Endothelial cell of umbilical vein (primary cell): ENCODE measurements at regions not wholly inside any gene's neighbourhood (a gene's known extent, or its start where the extent isn't known, plus 50 kb on each side); places are given as distances from the start of the nearest gene placed in this dataset.

ENCODE experiments used
- BruUV-seq: library from RNA; stranded (reverse); fragments of 400-500 nt; replicated peaks from 2 replicates; lab custom pipeline; 2021; lab: Mats Ljungman, UMichigan
- CTCF ChIA-PET: fragments of 300-600, 350-600 bp; sonication (Branson Sonifier 250); formaldehyde crosslinking; loops from one replicate; lab custom pipeline; 2021; ENCODE audit warnings: antibody characterized with exemption, inconsistent platforms; lab: Charles Lee
- POLR2A ChIA-PET: fragments of 300-600, 350-600 bp; sonication (Branson Sonifier 250); formaldehyde crosslinking; loops from one replicate; lab custom pipeline; 2021; ENCODE audit warnings: antibody characterized with exemption, inconsistent platforms; lab: Charles Lee
- DNase-seq: peaks from one replicate; pipeline ENCODE4 v3.0.0-alpha.2; 2011; ENCODE audit warnings: low read depth, low spot score
- FAIRE-seq: peaks from 2 replicates; lab custom pipeline; 2011; peaks lifted over from hg19 to GRCh38; lab: Jason Lieb, UNC
- H2AFZ ChIP-seq: 2 replicates; pipeline ENCODE4 v1.6.0; 2012; ENCODE audit warnings: low read depth, low read length, control low read depth, inconsistent platforms
- H3K27ac ChIP-seq: 2 replicates; pipeline ENCODE4 v1.5.1; 2011; ENCODE audit warnings: low read depth, mild to moderate bottlenecking, control low read depth, low read length, moderate library complexity; ENCODE audit not compliant: insufficient read depth
- H3K27me3 ChIP-seq, 2 experiments: 2 replicates each; pipeline versions ENCODE4 v1.6.0 to v1.6.1; 2011; ENCODE audit warnings: low read length in 2 of 2, mixed read lengths in 1 of 2; ENCODE audit not compliant: control insufficient read depth in 2 of 2, insufficient read depth in 2 of 2
- H3K36me3 ChIP-seq, 2 experiments: 2 replicates in 1 of 2; 3 replicates in 1 of 2; pipeline ENCODE4 v1.5.1; 2011; ENCODE audit warnings: low read length in 2 of 2, mild to moderate bottlenecking in 1 of 2, moderate library complexity in 1 of 2; ENCODE audit not compliant: control insufficient read depth in 2 of 2, insufficient read depth in 2 of 2; ENCODE audit errors: extremely low read depth in 1 of 2
- H3K4me1 ChIP-seq: 3 replicates; pipeline ENCODE4 v1.5.1; 2011; ENCODE audit warnings: mild to moderate bottlenecking, low read length; ENCODE audit not compliant: control insufficient read depth, insufficient read depth; ENCODE audit errors: extremely low read depth
- H3K4me2 ChIP-seq: 2 replicates; pipeline ENCODE4 v1.6.1; 2011; ENCODE audit warnings: low read length, control low read depth, mixed read lengths; ENCODE audit not compliant: insufficient read depth
- H3K4me3 ChIP-seq, 3 experiments: fragments of 200-600 bp in 1 of 3; sonication (generic), shearing (Covaris generic) in 1 of 3; replicated peaks in 1 of 3; 2 replicates each; pipeline ENCODE4 v1.5.1; 2011 to 2016; ENCODE audit warnings: control low read depth in 3 of 3, low read length in 3 of 3, mild to moderate bottlenecking in 2 of 3, inconsistent platforms in 1 of 3, low read depth in 1 of 3, moderate library complexity in 1 of 3; ENCODE audit not compliant: insufficient read depth in 1 of 3
- H3K79me2 ChIP-seq: 2 replicates; pipeline ENCODE4 v1.6.0; 2012; ENCODE audit warnings: low read length, inconsistent platforms; ENCODE audit not compliant: control insufficient read depth, insufficient read depth
- H3K9ac ChIP-seq: replicated peaks from 2 replicates; pipeline ENCODE3; 2011; ENCODE audit warnings: low read length, control low read depth; ENCODE audit not compliant: insufficient read depth; ENCODE audit errors: extremely low read depth
- H3K9me1 ChIP-seq: replicated peaks from 3 replicates; pipeline ENCODE4 v1.6.0; 2011; ENCODE audit warnings: mild to moderate bottlenecking, low read length; ENCODE audit not compliant: control insufficient read depth, insufficient read depth; ENCODE audit errors: extremely low read depth
- H3K9me3 ChIP-seq: replicated peaks from 2 replicates; pipeline ENCODE4 v1.5.1; 2012; ENCODE audit warnings: low read length, inconsistent platforms; ENCODE audit not compliant: control insufficient read depth, insufficient read depth
- H4K20me1 ChIP-seq: replicated peaks from 2 replicates; pipeline ENCODE3; 2011; ENCODE audit warnings: mild to moderate bottlenecking, low read length; ENCODE audit not compliant: control insufficient read depth, insufficient read depth; ENCODE audit errors: extremely low read depth
- EZH2 ChIP-seq: IDR thresholded peaks from 2 replicates; pipeline ENCODE4 v1.6.1; 2012; ENCODE audit warnings: borderline replicate concordance, low read depth, mild to moderate bottlenecking, moderate library complexity, low read length, inconsistent platforms; ENCODE audit not compliant: severe bottlenecking
- FOS ChIP-seq: IDR thresholded peaks from 2 replicates; pipeline ENCODE4 v1.6.1; 2011; ENCODE audit warnings: mild to moderate bottlenecking, low read length, moderate library complexity, borderline replicate concordance; ENCODE audit not compliant: insufficient read depth
- GATA2 ChIP-seq: IDR thresholded peaks from 2 replicates; pipeline ENCODE4 v1.7.0; 2011; ENCODE audit warnings: low read depth, mild to moderate bottlenecking, moderate library complexity, mixed read lengths, low read length; ENCODE audit not compliant: insufficient read length, insufficient read depth
- JUN ChIP-seq: IDR thresholded peaks from 2 replicates; pipeline ENCODE4 v1.6.1; 2011; ENCODE audit warnings: borderline replicate concordance, low read depth; ENCODE audit not compliant: insufficient read length, insufficient read depth
- MYC ChIP-seq: IDR thresholded peaks from one replicate; pipeline ENCODE4 v1.6.1; 2011; ENCODE audit warnings: mild to moderate bottlenecking, low read depth, low read length
- POLR2A ChIP-seq: IDR thresholded peaks from 2 replicates; pipeline ENCODE4 v1.6.1; 2012; ENCODE audit warnings: low read depth, mild to moderate bottlenecking, control low read depth, low read length
- POLR2AphosphoS5 ChIP-seq: IDR thresholded peaks from 2 replicates; pipeline ENCODE4 v1.6.1; 2012; ENCODE audit warnings: low read depth, mild to moderate bottlenecking, control low read depth, low read length, moderate library complexity; ENCODE audit not compliant: insufficient read depth
- dilution Hi-C: fragments of 300-500 bp; cut with MboI; formaldehyde crosslinking; loops from one replicate; pipeline ENCODE4 v1.15.0; 2019; ENCODE audit warnings: low sequenced_read_pairs; ENCODE audit not compliant: extremely low pct_ligation_motif_present
- intact Hi-C: fragments of 100-400 bp; cut with micrococcal nuclease; formaldehyde crosslinking; loops from one replicate; pipeline ENCODE4 v1.10.0; 2022
- TF ChIP-seq, protein P1 (sequence below), 2 donors: IDR thresholded peaks; 1 replicate in 1 of 2; 2 replicates in 1 of 2; pipeline ENCODE4 v1.5.1; 2011; ENCODE audit warnings: low read length in 2 of 2, mild to moderate bottlenecking in 2 of 2, moderate library complexity in 2 of 2, control low read depth in 1 of 2, inconsistent platforms in 1 of 2, low read depth in 1 of 2; ENCODE audit not compliant: insufficient read depth in 1 of 2; ENCODE audit errors: extremely low read depth in 1 of 2
- TF ChIP-seq, protein P2 (sequence below): IDR thresholded peaks from 2 replicates; pipeline ENCODE4 v1.6.1; 2011; ENCODE audit not compliant: insufficient read depth, insufficient read length

DNA sequence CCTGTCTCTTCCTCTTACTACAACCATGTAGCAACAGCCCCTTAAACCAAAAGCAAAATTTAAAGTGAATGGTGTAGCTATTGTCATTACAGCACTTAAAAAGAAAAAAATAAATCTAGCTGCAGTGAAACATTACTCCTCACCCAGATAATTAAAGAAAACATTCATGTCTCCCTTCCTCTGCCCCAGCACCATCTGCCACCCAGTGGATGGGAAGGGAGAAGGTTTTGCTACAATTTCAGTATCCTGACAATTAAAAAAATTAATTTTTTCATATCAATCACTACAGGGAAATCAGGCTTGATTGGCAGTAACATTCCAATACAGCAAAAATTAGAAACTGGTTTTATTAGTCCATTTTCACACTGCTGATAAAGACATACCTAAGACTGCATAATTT, 147.4 kb upstream of the PUM3 start:
- no TSS peak for BruUV-seq

More for the DNA sequence above, 147.4 kb upstream of the PUM3 start:
- Histone ChIP-seq H3K9me1 (no peaks in the 10 kb centered on the region), H2AFZ (no peak overlapping the region), H3K9me3 (no peaks in the 10 kb centered on the region), H3K9ac (no peak overlapping the region), H3K36me3 (no peaks in the 10 kb centered on the region), H3K4me1 (no peaks in the 10 kb centered on the region), H4K20me1 (no peaks in the 10 kb centered on the region), H3K27me3 (no peaks in the 10 kb centered on the region), H3K27ac (no peak overlapping the region), H3K4me3 (no peak overlapping the region), H3K79me2 (no peaks in the 10 kb centered on the region), H3K4me2 (no peak overlapping the region)
- intact Hi-C loops (no loop called here), dilution Hi-C loops (no loop called here)
- ChIA-PET CTCF (no interaction called here), POLR2A (no interaction called here)
- DNase-seq (no peak), FAIRE-seq (no peak)
- TF ChIP-seq POLR2A (no peak), POLR2AphosphoS5 (no peak), JUN (no peak), EZH2 (no peak), FOS (no peak), GATA2 (no peak), MYC (no peak)
- TF ChIP-seq, protein P1, sequence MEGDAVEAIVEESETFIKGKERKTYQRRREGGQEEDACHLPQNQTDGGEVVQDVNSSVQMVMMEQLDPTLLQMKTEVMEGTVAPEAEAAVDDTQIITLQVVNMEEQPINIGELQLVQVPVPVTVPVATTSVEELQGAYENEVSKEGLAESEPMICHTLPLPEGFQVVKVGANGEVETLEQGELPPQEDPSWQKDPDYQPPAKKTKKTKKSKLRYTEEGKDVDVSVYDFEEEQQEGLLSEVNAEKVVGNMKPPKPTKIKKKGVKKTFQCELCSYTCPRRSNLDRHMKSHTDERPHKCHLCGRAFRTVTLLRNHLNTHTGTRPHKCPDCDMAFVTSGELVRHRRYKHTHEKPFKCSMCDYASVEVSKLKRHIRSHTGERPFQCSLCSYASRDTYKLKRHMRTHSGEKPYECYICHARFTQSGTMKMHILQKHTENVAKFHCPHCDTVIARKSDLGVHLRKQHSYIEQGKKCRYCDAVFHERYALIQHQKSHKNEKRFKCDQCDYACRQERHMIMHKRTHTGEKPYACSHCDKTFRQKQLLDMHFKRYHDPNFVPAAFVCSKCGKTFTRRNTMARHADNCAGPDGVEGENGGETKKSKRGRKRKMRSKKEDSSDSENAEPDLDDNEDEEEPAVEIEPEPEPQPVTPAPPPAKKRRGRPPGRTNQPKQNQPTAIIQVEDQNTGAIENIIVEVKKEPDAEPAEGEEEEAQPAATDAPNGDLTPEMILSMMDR (IDR thresholded peaks at IDR 0.05; ENCODE audit: extremely low read depth in 1 of 2, insufficient read depth in 1 of 2, low read depth in 1 of 2, low read length in 2 of 2), result no peak
- TF ChIP-seq, protein P2, sequence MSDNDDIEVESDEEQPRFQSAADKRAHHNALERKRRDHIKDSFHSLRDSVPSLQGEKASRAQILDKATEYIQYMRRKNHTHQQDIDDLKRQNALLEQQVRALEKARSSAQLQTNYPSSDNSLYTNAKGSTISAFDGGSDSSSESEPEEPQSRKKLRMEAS, result no peak
